ENCODE measurements at regions not wholly inside any gene's neighbourhood (a gene's known extent, or its start where the extent isn't known, plus 50 kb on each side); places are given as distances from the start of the nearest gene placed in this dataset.
"Not testable (repeated sequence)": the region's sequence is repeated elsewhere in the genome, so short reads cannot be mapped to it uniquely, and the experiment has no call there.

DNA sequence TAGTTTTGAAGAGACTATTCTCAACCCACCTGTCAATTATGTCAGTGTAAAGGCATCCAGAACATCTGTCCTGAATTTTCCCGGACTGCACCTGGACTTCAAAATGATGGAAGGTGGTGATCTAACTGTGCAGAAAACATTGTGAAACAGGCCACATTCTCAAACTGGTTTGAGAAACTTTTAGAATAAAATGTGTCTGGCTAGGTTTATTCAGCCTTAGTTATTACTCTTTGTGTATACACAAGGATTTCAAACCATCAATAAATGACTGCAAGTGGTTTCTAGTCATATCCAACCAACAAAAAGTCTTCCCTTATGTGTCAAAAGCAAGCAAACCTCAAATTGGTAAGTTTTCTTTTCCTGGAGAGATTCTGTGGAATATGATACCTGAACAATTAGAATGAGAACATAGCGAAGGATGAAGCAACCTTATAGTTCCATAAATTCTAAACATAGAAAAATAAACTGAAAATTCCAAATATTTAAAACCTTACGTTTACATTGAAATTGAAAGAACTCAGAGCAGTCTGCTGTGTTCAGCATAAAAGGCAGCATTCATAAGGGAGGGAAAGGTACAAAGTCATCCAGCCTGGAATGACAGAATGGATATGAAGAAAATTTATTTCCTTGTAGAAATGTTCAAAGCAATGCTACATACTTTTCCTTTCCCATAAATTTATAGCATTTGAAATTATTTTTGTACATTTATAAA lies 306.6 kb upstream of the TGFBR2 start:
- no peak for DNase-seq (ENCODE audit: low spot score)

DNA sequence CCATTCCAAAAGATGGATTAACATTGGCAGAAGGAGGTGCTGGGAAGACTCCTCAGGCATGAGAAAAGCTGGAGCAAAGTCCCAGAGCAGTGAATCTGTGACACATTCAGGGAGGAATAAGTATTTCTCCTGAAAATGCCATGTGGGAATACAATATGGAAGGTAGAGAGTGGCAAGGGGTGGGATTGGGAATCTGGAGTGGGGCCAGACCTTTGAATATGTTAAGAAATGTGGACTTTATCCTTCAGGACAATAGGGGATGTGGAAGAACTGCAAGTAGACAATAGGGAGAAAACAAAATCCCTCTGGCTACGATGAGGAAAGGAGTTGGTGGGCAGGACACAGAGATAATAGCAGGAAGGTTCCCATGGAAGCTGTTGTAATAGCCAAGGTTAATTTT lies 305.6 kb upstream of the TGFBR2 start:
- DNase-seq (ENCODE audit: low spot score), result no peak

DNA sequence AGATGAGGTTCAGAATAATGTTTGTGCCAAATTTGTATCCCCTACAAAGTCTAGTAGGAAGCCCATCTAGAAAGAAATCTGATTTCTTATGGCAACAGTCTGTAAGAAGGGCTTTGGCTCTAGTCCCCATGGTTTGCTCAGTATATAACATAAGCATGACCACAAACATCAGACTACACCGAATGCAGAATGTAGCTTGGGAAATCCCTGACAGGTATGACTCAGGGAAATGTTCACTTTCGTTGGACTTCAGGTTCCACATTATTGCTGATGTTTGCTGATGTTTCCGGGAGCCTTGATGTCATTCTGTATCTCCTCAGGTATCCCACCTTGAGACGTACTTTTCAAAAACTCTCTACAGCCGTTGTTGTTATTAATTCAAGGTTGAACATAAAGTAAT lies 304.4 kb upstream of the TGFBR2 start:
- no peak for DNase-seq (ENCODE audit: low spot score)

DNA sequence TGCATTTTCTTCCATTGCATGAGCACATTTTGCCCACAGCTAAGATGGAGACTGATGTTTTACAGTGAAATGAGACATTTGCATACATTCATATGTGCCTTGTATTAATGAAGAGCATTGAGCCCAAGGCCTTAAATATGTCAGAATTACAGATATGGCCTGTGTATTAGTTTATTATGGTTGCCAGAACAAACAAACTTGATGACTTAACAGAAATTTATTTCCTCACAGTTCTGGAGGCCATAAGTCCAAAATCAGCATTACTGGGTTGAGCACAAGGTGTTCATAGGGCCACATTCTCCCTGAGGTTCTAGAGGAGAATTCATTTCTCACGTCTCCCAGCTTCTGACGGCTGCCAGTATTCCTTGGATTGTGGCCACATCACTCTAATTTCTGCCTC lies 302.6 kb upstream of the TGFBR2 start:
- no peak for DNase-seq (ENCODE audit: low spot score)

DNA sequence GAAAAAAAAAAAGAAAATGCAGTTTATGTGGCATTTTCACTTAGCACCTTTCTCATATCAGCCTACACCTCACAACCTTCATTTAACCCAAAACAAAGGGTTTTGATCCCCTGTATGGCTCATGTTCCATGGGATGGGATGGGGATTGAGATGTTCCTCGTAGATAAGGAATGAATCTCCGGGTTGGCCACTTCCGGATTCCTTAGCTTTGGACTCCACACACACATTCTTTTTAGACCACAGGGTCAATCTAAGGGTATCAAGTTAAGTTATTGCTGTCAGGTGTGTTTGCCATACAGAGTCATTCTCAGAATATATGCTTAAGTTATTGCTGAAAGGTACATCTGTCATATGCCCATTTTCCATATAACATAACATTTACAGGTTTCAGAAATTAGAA lies 301.4 kb upstream of the TGFBR2 start:
- DNase-seq (ENCODE audit: low spot score), result no peak

DNA sequence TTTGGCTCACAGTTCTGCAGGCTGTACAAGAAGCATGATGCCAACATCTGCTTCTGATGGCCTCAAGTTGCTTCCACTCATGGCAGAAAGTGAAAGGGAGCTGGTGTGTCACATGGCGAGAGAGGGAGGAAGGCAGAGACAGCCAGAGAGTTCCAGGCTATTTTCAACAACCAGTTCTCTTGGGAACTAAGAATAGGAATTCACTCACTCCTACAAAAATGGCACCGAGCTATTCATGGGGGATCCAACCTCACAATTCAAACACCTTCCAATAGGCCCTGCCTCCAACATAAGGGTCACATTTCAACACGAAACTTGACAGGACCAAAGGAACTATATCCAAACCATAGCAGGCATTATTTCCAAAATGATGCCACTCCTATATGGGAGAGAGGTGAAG lies 299.5 kb upstream of the TGFBR2 start:
- DNase-seq (ENCODE audit: low spot score), result no peak

DNA sequence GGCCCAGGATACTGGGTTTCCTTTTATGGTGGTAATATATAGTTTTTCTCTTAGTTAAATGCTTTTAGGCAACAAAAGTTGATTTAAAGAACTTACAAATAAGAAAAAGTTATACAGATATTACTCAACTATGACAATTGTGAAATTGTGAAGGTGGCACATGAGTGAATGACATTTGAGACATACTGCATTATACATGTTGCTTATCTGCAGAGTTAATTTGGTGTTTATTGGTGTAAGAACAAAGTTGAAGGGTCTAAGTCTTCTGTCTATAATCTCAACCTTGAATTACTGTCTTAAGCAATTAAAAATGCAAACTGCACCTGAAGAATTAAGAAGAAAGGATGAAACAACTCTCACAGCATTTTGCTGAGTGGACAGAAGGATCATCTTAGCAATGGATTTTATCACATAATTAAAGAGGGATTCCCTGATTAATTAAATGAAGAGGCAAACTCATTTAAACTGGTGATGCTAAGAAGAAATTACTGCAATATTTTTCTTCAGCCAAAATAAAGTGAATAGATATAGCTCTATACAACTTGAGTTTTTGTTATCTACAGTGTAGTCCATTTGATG lies 298.9 kb upstream of the TGFBR2 start:
- no peak for DNase-seq (ENCODE audit: low spot score)

DNA sequence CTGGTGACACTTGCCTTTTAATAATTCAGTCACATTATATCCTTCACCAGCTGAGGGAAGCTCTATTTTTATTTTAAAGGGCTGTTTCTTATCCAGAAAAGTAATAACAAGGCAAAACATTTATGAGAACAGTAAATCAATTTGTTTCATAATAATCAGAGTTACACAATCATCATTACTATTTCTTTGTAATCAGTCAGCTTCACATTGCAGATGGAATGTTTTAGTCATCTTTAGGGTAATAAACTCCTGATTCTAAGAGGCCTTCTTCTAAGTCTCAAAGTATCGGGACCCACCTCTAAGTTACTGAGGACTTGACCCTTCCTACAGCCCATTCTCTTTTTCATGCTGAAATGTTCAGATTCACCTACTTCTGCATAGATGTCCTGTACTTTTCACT lies 298.3 kb upstream of the TGFBR2 start:
- peak; percentile 37 for DNase-seq (ENCODE audit: low spot score)

DNA sequence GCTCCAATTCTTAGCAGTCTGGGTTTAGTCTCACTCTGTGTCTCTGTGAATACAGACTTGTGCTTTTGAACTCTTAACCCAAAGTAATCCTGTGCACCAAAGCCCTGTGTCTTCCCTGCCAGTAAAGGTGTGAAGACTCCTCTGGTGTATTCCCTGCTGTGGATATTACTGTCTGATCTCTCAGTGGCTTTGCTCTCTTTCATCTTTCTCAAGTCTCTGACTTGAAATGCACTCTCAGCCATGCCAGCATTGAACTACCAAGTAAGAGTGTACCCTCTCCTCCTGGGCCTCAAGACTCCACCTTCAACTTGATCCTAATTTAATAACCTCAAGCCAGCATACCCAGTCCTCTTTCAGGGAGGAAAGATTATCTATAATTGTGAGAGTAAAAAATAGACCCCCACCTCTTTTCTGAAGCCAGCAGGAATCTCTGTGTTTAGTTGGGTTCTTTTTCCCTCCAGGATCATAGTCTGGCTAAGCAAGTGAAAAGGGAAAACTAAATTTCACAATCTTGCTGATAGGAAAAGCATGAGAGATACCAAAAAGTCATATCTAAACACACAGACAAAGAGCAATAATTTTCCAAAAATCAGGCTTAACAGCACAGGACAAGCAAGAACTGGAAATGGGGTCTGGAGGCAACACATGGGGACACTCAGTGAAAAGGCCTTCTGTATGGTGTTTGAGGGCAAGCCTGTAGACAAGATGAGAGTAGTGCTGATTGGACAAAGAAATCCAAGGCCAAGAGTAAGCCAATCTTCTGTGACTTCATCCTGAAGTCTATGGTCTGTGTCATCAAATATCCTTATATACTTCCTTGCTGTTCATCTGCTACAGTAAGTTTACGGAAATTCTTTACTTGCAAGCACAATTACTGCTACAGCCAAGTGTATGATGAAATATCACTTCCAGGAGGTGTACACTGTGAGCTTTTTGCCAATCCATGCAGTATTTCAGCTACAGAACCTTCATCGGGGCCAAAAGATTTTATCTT lies 296.1 kb upstream of the TGFBR2 start:
- no peak for DNase-seq (ENCODE audit: low spot score)

DNA sequence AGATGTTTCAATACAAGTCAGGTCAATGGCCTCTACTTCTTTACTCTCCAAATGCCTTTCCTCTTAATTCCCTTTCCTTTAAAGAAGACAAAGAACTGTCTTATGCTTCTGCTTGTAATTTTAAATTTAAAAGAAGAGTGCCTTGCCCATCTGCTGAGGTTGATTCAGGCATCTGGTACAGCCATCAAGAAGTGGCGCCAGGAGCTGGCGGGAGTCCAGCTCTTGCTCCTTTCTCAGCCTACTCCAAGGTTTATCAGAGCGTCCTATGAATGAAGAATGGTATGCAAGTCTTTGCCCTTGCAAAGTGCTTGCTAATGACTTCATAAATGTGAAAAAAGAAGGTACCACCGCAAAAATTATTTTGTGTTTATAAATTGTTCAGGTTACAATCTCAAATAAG lies 294.6 kb upstream of the TGFBR2 start:
- DNase-seq (ENCODE audit: low spot score), result no peak

DNA sequence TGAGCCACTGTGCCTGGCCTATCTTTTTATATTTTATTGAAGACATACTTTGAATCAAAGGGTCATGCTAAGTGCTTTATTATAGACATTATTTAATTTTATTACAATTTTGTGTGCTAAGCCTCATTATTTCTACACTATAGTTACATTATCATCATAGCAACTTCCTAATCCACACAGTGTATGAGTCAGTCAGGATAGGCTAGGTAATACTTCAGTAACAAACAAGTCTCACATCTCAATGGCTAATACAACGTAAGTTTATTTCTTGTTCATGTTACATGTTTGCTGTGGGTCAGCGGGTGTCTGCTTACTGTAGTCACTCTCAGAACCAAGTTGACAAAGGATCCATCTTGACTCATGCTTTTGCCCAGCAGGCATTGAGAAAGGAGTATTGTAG lies 292.6 kb upstream of the TGFBR2 start:
- no peak for DNase-seq (ENCODE audit: low spot score)

DNA sequence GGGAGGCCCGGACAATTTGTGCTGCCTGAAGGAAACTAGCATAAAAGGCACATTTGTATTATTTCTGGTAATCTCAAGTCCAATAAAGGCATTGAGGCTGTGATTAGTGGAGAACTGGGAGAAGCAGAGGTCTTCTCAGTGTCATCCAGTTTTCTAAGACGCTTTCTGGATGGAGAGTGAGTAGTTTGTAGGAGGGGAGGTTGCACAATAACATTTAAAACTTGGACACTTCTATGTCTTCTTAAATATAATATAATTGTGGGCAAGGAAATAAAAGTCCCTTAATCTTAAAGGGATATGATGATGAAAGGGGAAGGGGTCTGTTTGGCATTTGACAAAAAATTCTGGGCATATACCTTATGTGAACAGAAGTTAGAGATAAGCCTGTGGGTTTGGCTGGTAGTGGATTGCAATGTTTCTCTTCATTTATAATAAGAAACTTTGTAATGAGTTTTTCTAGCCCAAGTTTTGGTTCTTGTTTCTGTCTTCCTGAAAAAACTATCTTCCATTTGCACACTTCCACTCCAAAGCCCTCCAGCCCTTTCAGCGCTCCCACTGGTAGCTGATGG lies 291.6 kb upstream of the TGFBR2 start:
- no peak for DNase-seq (ENCODE audit: low spot score)

DNA sequence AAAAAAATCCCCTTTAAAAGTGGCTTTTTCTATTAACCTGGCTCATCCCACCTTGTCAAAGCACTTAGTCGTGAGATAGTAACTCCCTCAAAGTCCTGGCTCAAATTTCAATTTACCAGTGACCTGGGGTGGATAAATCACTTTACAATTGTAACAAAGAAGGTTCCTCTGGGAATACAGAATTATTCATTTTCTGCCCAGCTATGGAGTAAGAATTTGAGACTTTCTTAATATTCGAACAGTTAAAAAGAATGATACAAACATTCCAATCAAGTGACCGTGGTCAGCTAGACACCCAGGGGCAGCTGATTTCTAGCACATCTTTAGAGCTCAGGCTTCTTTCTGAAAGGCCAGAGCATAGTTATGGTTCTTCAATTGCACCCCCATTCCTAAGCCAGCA lies 291.0 kb upstream of the TGFBR2 start:
- peak; percentile 74 for DNase-seq (ENCODE audit: low spot score)

DNA sequence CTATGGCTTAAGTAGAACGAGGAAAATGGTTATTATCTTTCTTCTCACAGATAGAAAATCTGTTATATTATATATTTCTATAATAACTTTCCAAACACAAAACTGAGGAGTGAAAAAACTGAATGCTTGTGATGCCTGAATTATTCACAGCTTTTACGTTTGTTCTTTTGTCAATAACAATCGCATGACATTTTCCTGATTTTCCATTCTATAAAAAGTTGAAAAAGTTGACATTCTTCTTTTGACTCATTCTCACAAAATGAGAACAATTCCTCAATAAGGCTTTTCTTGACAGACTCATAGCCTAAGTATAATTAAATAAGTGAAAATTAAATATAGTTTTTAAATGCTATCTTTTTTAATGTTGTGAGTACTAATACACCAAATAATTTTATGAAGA lies 288.8 kb upstream of the TGFBR2 start:
- no peak for DNase-seq (ENCODE audit: low spot score)

DNA sequence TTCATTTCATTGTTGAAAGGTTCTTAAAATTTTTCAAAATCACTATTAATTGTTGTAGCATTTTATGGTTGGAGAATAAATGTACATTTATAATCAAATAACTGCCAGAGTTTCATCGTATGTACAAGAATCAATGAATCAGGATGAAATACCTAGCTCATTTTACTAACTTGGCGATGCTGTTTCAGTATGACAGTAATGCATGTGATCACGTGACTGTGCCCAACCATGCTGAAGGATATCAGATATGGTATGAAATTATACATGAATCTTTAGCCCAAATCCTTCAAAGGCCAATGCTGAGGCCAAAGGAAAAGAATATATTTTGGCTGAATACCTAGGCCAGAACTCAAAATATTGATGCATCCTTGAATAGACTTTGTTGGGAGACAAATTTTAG lies 288.3 kb upstream of the TGFBR2 start:
- DNase-seq (ENCODE audit: low spot score), result no peak

DNA sequence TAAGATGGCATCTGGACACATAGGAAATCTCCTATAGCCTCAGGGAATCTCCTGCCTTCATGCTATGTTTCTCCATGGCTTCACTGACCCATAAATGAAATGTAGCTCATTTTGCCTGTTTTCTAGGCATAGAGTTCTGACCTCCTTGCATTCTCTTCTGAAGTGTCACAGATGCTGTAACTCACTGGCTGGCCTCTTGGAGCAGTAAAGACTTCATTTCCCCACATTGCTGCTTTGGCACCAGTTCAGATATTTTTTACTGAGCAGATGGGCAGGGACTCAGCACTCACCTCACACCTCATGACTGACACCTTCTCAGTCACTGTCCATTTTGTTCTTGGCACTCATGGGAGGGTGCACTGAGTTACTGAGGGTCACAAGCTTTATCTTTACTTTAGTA lies 286.7 kb upstream of the TGFBR2 start:
- DNase-seq (ENCODE audit: low spot score), result peak; percentile 38

DNA sequence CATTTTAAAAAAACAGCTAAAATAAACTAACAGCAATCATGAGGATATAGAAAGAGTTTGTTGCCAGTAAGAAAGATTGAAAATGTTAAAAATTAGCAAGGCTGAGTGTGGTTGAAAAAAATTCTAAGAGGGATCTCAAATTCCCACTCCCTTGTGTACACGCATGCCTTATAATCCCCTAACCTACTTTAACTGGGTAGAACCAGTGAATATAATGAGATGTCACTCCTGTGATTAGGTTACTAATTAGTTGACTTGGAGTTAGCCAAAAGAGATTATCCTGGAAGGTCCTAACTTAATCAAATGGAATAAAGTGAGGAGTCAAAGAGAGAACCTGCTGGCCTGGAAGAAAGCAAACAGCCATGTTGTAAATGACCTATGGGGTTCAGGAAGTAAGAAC lies 286.0 kb upstream of the TGFBR2 start:
- DNase-seq (ENCODE audit: low spot score), result no peak

DNA sequence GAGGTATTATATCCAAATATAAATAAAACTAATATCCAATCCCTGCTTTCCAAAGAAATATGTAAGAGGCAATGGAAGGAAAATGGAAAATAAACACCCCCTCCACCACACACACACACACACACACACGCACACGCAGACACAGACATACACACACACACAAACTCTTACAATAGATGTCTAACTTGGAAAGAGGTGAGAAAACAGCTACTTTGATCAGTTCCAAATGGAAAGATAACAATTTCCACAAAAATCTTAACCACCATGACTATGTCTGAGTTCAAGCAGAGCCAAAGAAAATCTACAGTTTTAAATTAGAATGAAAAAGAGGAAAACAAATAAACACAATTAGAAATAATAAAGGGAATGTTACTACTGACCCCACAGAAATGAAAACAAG lies 285.3 kb upstream of the TGFBR2 start:
- DNase-seq (ENCODE audit: low spot score), result no peak

DNA sequence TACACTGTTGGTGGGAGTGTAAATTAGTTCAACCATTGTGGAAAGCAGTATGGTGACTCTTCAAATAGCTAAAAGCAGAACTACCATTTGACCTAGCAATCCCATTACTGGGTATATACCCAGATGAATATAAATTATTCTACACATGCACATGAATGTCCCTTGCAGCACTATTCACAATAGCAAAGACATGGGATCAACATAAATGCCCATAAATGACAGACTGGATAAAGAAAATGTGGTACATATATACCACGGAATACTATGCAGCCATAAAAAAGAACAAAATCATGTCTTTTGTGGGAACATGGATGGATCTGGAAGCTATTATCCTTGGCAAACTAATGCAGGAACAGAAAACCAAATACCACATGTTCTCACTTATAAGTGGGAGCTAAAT lies 282.8 kb upstream of the TGFBR2 start:
- DNase-seq (ENCODE audit: low spot score), result not testable (repeated sequence)

DNA sequence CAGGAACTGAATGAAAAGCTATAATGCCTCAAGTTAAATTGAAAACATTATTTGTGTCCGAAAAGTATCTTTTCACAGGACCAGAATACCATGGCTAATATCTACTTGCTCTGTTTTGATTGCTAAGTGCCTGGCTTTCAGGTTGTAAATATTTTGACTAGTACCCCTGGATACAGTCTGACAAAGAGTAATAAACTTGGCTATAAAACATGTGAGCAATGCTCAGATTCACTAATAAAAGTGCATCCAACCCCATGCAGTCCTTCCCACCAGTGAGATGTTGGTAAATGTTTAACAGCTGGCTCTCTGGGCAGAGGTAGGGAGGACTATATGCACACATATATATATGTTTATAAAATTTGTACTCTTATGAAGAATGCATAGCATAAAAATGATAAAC lies 281.8 kb upstream of the TGFBR2 start:
- DNase-seq (ENCODE audit: low spot score), result no peak

DNA sequence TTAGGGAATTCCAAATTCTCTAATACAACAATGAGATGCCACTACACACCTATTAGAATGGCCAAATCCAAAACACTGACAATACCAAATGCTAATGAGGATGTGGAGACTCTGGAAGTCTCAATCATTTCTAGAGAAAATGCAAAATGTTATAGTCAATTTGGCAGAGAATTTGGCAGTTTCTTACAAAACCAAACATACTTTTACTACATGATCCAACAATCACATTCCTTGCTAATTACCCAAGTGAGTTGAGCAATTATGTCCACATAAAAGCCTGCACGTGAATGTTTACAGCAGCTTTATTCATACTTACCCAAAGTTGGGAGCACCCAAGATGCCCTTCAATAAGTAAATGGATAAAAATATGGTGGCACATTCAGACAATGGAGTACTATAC lies 278.4 kb upstream of the TGFBR2 start:
- not testable (repeated sequence) for DNase-seq (ENCODE audit: low spot score)

DNA sequence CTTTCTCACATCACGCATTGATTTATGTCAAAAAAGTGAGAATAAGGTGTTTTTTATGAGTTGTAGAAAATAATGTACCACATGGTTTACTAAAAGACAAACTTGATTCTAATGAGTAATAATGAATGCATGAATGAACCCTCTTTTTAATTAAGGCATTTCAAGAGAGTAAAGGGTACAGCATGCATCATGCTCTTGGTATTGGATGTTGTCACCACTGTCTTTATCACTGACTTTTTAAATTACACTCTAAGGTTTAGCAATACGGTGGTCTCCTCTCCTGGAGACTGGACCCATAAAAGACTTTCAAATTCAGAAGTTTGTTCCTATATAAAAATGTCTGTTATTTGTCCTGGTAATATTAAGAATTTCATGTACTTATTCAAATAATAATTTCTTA lies 277.5 kb upstream of the TGFBR2 start:
- DNase-seq (ENCODE audit: low spot score), result not testable (repeated sequence)

DNA sequence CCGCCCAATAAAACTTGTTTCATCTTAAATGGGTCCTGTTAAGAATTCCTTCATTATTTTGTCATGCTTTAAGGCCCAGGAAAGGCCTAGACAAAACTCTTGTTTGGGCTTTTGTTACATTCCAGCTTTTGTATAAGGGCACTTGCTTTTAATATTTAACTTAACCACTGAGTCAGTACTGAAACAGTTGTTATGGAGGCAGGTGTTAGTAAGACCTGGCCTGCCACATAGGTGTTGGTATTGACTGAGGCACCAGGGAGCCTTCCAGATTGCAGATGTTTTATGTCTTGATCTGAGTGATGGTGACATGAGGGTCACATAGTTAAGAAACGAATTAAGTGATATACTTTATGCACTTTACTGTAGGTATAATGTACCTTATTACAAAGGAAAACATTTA lies 274.9 kb upstream of the TGFBR2 start:
- no peak for DNase-seq (ENCODE audit: low spot score)

Measured in AG20443 (cell line).